ENCODE measurements at regions not wholly inside any gene's neighbourhood (a gene's known extent, or its start where the extent isn't known, plus 50 kb on each side); places are given as distances from the start of the nearest gene placed in this dataset.
A peak's percentile ranks its signal among the peaks of the same experiment; 100 is the strongest.
"Not testable (repeated sequence)": the region's sequence is repeated elsewhere in the genome, so short reads cannot be mapped to it uniquely, and the experiment has no call there.

GRCh38 chr5:53160895-53161294 lies 51.3 kb upstream of the MOCS2 start:
- CTCF ChIA-PET: no interaction called here
- no peaks in the 10 kb centered on the region for H3K9me3 Mint-ChIP-seq
- no peak overlapping the region for H3K4me3 Mint-ChIP-seq
- DNase-seq: no peak
- no peak overlapping the region for H3K27ac Mint-ChIP-seq
- H3K36me3 Mint-ChIP-seq: no peaks in the 10 kb centered on the region
- H3K4me1 Mint-ChIP-seq: no peaks in the 10 kb centered on the region
- peaks cover 11% of the 10 kb centered on the region for H3K27me3 Mint-ChIP-seq

GRCh38 chr5:53161876-53162275 lies 52.3 kb upstream of the MOCS2 start:
- H3K27me3 Mint-ChIP-seq: peaks cover 11% of the 10 kb centered on the region
- CTCF ChIA-PET: no interaction called here

GRCh38 chr5:53164478-53165165 lies 55.1 kb upstream of the MOCS2 start:
- Mint-ChIP-seq H3K4me1 (no peaks in the 10 kb centered on the region), H3K9me3 (no peaks in the 10 kb centered on the region), H3K27ac (no peak overlapping the region), H3K27me3 (peaks cover 16% of the 10 kb centered on the region), H3K36me3 (no peaks in the 10 kb centered on the region), H3K4me3 (no peak overlapping the region)
- no peak for DNase-seq
- CTCF ChIA-PET: no interaction called here

More at GRCh38 chr5:53161876-53162275, 52.3 kb upstream of the MOCS2 start:
- DNase-seq: no peak
- H3K27ac Mint-ChIP-seq: no peak overlapping the region
- no peaks in the 10 kb centered on the region for H3K4me1 Mint-ChIP-seq
- no peaks in the 10 kb centered on the region for H3K9me3 Mint-ChIP-seq
- H3K4me3 Mint-ChIP-seq: no peak overlapping the region
- H3K36me3 Mint-ChIP-seq: no peaks in the 10 kb centered on the region

GRCh38 chr5:53165431-53166182 lies 56.0 kb upstream of the MOCS2 start:
- no peaks in the 10 kb centered on the region for H3K4me1 Mint-ChIP-seq
- H3K4me3 Mint-ChIP-seq: no peak overlapping the region
- no peaks in the 10 kb centered on the region for H3K9me3 Mint-ChIP-seq
- no peak for DNase-seq
- CTCF ChIA-PET: interaction anchor here (0.9 to 1.0 kb wide), 2 partner anchors 30 to 1069 kb away, joined by 3 read pairs; no protein-coding TSS in a partner anchor
- no peaks in the 10 kb centered on the region for H3K36me3 Mint-ChIP-seq
- H3K27me3 Mint-ChIP-seq: peaks cover 13% of the 10 kb centered on the region
- no peak overlapping the region for H3K27ac Mint-ChIP-seq

GRCh38 chr5:53166183-53166495 lies 56.6 kb upstream of the MOCS2 start:
- H3K4me3 Mint-ChIP-seq: no peak overlapping the region
- CTCF ChIA-PET: interaction anchor here (0.9 to 1.0 kb wide), 2 partner anchors 30 to 1068 kb away, joined by 3 read pairs; no protein-coding TSS in a partner anchor
- no peaks in the 10 kb centered on the region for H3K4me1 Mint-ChIP-seq
- peaks cover 16% of the 10 kb centered on the region for H3K27me3 Mint-ChIP-seq
- H3K36me3 Mint-ChIP-seq: no peaks in the 10 kb centered on the region
- no peaks in the 10 kb centered on the region for H3K9me3 Mint-ChIP-seq
- no peak overlapping the region for H3K27ac Mint-ChIP-seq
- DNase-seq: no peak

GRCh38 chr5:53167836-53168235 lies 58.3 kb upstream of the MOCS2 start:
- Mint-ChIP-seq H3K4me3 (no peak overlapping the region), H3K4me1 (no peaks in the 10 kb centered on the region), H3K27me3 (peaks cover 13% of the 10 kb centered on the region), H3K36me3 (no peaks in the 10 kb centered on the region), H3K27ac (no peak overlapping the region), H3K9me3 (no peaks in the 10 kb centered on the region)
- CTCF ChIA-PET: no interaction called here
- DNase-seq: no peak

- no peak for DNase-seq
- CTCF ChIA-PET: interaction anchor here (1.6 kb wide), 1 partner anchor 1059 kb away, joined by 15 read pairs; no protein-coding TSS in a partner anchor
- no peaks in the 10 kb centered on the region for H3K4me1 Mint-ChIP-seq
- H3K27ac Mint-ChIP-seq: no peak overlapping the region
- no peak overlapping the region for H3K4me3 Mint-ChIP-seq
- H3K36me3 Mint-ChIP-seq: no peaks in the 10 kb centered on the region
- no peaks in the 10 kb centered on the region for H3K9me3 Mint-ChIP-seq
- H3K27me3 Mint-ChIP-seq: peaks cover 12% of the 10 kb centered on the region
These were observed 60.4 kb upstream of the MOCS2 start for GRCh38 chr5:53169933-53170332.

GRCh38 chr5:53170746-53171349 lies 61.3 kb upstream of the MOCS2 start:
- DNase-seq: peak; percentile 22
- peaks cover 12% of the 10 kb centered on the region for H3K27me3 Mint-ChIP-seq
- no peak overlapping the region for H3K4me3 Mint-ChIP-seq
- H3K36me3 Mint-ChIP-seq: no peaks in the 10 kb centered on the region
- H3K27ac Mint-ChIP-seq: no peak overlapping the region
- H3K9me3 Mint-ChIP-seq: no peaks in the 10 kb centered on the region
- CTCF ChIA-PET: interaction anchor here (0.8 to 1.6 kb wide), 4 partner anchors 10 to 1058 kb away, joined by 3 to 15 read pairs (median 4); no protein-coding TSS in a partner anchor
- no peaks in the 10 kb centered on the region for H3K4me1 Mint-ChIP-seq

GRCh38 chr5:53172073-53172472 lies 62.5 kb upstream of the MOCS2 start:
- H3K9me3 Mint-ChIP-seq: not testable (repeated sequence)

GRCh38 chr5:53172630-53173029 lies 63.1 kb upstream of the MOCS2 start:
- no peak overlapping the region for H3K4me3 Mint-ChIP-seq
- H3K27ac Mint-ChIP-seq: no peak overlapping the region
- no peaks in the 10 kb centered on the region for H3K4me1 Mint-ChIP-seq
- no peaks in the 10 kb centered on the region for H3K9me3 Mint-ChIP-seq
- H3K27me3 Mint-ChIP-seq: peaks cover 12% of the 10 kb centered on the region
- CTCF ChIA-PET: no interaction called here
- DNase-seq: no peak
- no peaks in the 10 kb centered on the region for H3K36me3 Mint-ChIP-seq

More at GRCh38 chr5:53172073-53172472, 62.5 kb upstream of the MOCS2 start:
- H3K27ac Mint-ChIP-seq, H3K4me3 Mint-ChIP-seq, CTCF ChIA-PET, DNase-seq, H3K36me3 Mint-ChIP-seq, H3K4me1 Mint-ChIP-seq: not testable (repeated sequence)
- peaks cover 12% of the 10 kb centered on the region for H3K27me3 Mint-ChIP-seq

- Mint-ChIP-seq H3K9me3 (no peaks in the 10 kb centered on the region), H3K4me3 (no peak overlapping the region), H3K4me1 (no peaks in the 10 kb centered on the region), H3K27ac (no peak overlapping the region), H3K36me3 (no peaks in the 10 kb centered on the region), H3K27me3 (peaks cover 8% of the 10 kb centered on the region)
- CTCF ChIA-PET: interaction anchor here (0.6 to 1.0 kb wide), 2 partner anchors 667 to 1061 kb away, joined by 3 read pairs; no protein-coding TSS in a partner anchor
- DNase-seq: no peak
These were observed 63.5 kb upstream of the MOCS2 start for GRCh38 chr5:53173083-53173482.

GRCh38 chr5:53178830-53179229 lies 69.3 kb upstream of the MOCS2 start:
- CTCF ChIA-PET: no interaction called here
- no peaks in the 10 kb centered on the region for H3K36me3 Mint-ChIP-seq
- peaks cover 6% of the 10 kb centered on the region for H3K4me1 Mint-ChIP-seq
- H3K27me3 Mint-ChIP-seq: peaks cover 4% of the 10 kb centered on the region
- no peak for DNase-seq
- H3K9me3 Mint-ChIP-seq: no peaks in the 10 kb centered on the region
- no peak overlapping the region for H3K27ac Mint-ChIP-seq
- no peak overlapping the region for H3K4me3 Mint-ChIP-seq

GRCh38 chr5:53179691-53180090 lies 70.1 kb upstream of the MOCS2 start:
- DNase-seq: no peak
- CTCF ChIA-PET: no interaction called here
- Mint-ChIP-seq H3K36me3 (no peaks in the 10 kb centered on the region), H3K9me3 (no peaks in the 10 kb centered on the region), H3K27me3 (no peaks in the 10 kb centered on the region), H3K27ac (peak overlapping the region; percentile 49), H3K4me1 (peaks cover 6% of the 10 kb centered on the region), H3K4me3 (no peak overlapping the region)

- Mint-ChIP-seq H3K4me1 (peaks cover 6% of the 10 kb centered on the region), H3K4me3 (no peak overlapping the region), H3K27ac (no peak overlapping the region), H3K9me3 (no peaks in the 10 kb centered on the region), H3K27me3 (no peaks in the 10 kb centered on the region), H3K36me3 (no peaks in the 10 kb centered on the region)
- CTCF ChIA-PET: interaction anchor here (0.7 kb wide), 1 partner anchor 9 kb away, joined by 3 read pairs; no protein-coding TSS in a partner anchor
- DNase-seq: no peak
These were observed 71.0 kb upstream of the MOCS2 start for GRCh38 chr5:53180538-53180937.

Data from activated naive CD4-positive, alpha-beta T cell treated with anti-CD3 and anti-CD28 coated beads, Interleukin-2, amount 10 ng/mL, durations not matched to agents 7 days and 5 days (primary cell).